Heart left ventricle (tissue), 13 donors: ENCODE measurements at regions not wholly inside any gene's neighbourhood (a gene's known extent, or its start where the extent isn't known, plus 50 kb on each side); places are given as distances from the start of the nearest gene placed in this dataset.

ENCODE experiments used
- CTCF ChIP-seq, 12 donors: fragments of 200-600 bp; sonication (generic) in 4 of 12; IDR thresholded peaks; one replicate each; pipeline versions ENCODE4 v1.5.0 to v1.8.0; 2018 to 2022; ENCODE audit warnings: antibody characterized with exemption in 12 of 12, mild to moderate bottlenecking in 5 of 12
- POLR2A ChIP-seq, 2 donors: fragments of 450-650 bp; IDR thresholded peaks; one replicate each; pipeline ENCODE4 v1.6.1; 2017; ENCODE audit warnings: antibody characterized with exemption in 2 of 2, mild to moderate bottlenecking in 2 of 2, moderate library complexity in 2 of 2
- donor health status: ischemic (EF 13 %, LVEDD 7.1; RV severe dilation, severe dysfunction).
- donor health status: DM: no; HTN: yes; CAD: no.
- donor health status: DM: no; HTN: no; CAD: no.
- donor health status: ischemic (EF 25% LVEDD 6.9; RV normal size, moderate dysfunction).
- donor health status: ischemic (EF 25% LVEDD 5.7; RV mildly dilated, moderate dysfunction).
- donor health status: ischemic (EF 35%, LVEDD 5.7; RV mildly dilated, moderate dysfunction).
- donor health status: nonischemic (EF 11% LVEDD 7.7; RV severe dilation, severe dysfunction).
- donor health status: DM: yes; HTN: yes; CAD: no.
- donor health status: PGD.
- donor health status: ischemic (EF 29% LVEDD 5.4; RV normal size, mild dysfunction).
- donor health status: nonischemic (EF 23%, LVEDD 6.1; RV moderate dilation, normal function).

GRCh38 chr11:37896016-37896415 is 1298.0 kb upstream of the RAG2 start:
- TF ChIP-seq CTCF (IDR thresholded peaks at IDR 0.05): no peak
- TF ChIP-seq POLR2A (IDR thresholded peaks at IDR 0.05): no peak
